ENCODE measurements at regions not wholly inside any gene's neighbourhood (a gene's known extent, or its start where the extent isn't known, plus 50 kb on each side); places are given as distances from the start of the nearest gene placed in this dataset.
"Not testable (repeated sequence)": the region's sequence is repeated elsewhere in the genome, so short reads cannot be mapped to it uniquely, and the experiment has no call there.

DNA sequence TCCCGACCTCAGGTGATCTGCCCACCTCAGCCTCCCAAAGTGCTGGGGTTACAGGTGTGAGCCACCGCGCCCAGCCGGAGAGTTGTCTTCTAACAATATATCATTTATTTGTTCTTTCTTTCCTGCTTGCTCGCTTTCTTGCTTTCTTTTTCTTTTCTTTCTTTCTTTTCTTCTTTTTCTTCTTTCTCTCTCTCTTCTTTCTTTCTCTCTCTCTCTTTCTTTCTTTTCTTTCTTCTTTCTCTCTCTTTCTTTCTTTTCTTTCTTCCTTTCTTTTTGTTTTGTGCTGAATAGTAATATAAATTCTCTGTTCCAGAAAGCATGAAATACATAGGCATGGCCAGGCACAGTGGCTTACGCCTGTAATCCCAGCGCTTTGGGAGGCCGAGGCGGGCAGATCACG lies 73.5 kb upstream of the ZNF644 start:
- not testable (repeated sequence) for H3K27ac ChIP-seq; H3K27me3 ChIP-seq; H3K36me3 ChIP-seq; DNase-seq; H3K4me3 ChIP-seq; H3K9me3 ChIP-seq (replicated peaks)
- peaks cover 15% of the 10 kb centered on the region for H3K4me1 ChIP-seq

DNA sequence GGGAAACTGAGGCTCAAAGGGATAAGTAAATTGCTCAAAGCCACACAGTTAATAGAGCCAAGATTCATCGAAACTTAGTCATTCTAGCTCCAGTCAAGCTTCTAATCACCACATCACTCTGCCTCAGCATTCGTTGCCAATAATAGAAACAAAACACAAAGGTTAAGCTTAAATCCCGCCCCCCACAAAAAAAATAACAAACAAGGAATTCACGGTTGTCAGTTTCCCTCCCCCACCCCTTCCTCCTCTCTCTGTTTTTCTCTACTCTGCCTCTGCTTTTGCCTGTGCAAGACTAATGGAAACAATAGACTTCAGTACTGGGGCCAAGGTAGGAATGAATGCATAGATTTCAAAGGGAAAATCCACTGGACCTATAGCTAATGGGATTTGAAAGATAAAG lies 70.7 kb upstream of the ZNF644 start:
- H3K4me1 ChIP-seq = no peaks in the 10 kb centered on the region
- no peaks in the 10 kb centered on the region for H3K36me3 ChIP-seq
- H3K27me3 ChIP-seq = no peaks in the 10 kb centered on the region; the same call in 1 of the 2 replicates
- peak in 1 of 2 experiments; percentile 17 for DNase-seq
- no peak overlapping the region for H3K4me3 ChIP-seq
- H3K9me3 ChIP-seq (replicated peaks) = no peaks in the 10 kb centered on the region
- no peak overlapping the region for H3K27ac ChIP-seq

DNA sequence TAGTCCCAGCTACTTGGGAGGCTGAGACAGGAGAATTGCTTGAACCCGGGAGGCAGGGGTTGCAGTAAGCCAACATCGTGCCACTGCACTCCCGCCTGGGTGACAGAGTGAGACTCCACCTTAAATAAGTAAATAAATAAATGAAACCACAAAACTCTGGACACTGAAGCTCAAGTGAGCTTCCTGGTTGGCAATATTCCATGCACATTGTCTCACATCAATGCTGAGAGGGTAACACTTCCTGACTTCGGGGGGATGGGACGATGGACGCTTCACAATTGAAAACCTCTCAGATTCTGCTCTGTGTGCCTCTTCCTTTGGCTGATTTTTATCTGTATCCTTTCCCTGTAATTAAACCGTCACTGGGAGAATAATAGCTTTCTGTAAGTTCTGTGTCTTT lies 70.0 kb upstream of the ZNF644 start:
- peak in 1 of 2 experiments; percentile 21 for DNase-seq
- Histone ChIP-seq H3K4me1 (no peaks in the 10 kb centered on the region), H3K27ac (no peak overlapping the region)

DNA sequence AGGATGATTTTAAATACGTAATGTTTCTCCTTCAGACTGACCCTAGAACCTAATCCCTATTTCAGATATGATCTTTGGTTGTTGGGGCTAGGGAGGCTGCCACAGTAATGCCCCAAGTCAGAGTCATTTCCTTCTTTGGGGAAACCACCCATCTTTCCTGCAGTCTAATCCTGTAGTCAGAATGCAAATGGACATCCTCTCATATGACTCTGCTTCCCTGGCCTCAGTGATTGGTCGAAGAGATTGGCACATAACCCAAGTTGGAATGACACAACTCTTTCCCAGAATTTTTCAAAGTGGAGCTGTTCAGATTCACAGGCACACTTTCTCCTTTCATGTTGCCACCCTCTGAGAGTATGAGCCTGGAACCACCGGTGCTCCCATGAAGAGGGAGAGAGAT lies 58.8 kb upstream of the ZNF644 start:
- Histone ChIP-seq H3K4me1 (no peaks in the 10 kb centered on the region), H3K27me3 (no peaks in the 10 kb centered on the region), H3K9me3 (replicated peaks) (no peaks in the 10 kb centered on the region), H3K36me3 (no peaks in the 10 kb centered on the region), H3K27ac (no peak overlapping the region), H3K4me3 (no peak overlapping the region)
- DNase-seq = no peak

More for the DNA sequence above, 70.0 kb upstream of the ZNF644 start:
- H3K27me3 ChIP-seq = no peaks in the 10 kb centered on the region
- H3K36me3 ChIP-seq = no peaks in the 10 kb centered on the region
- no peak overlapping the region for H3K4me3 ChIP-seq
- no peaks in the 10 kb centered on the region for H3K9me3 ChIP-seq (replicated peaks)

- H3K9me3 ChIP-seq (replicated peaks) = no peaks in the 10 kb centered on the region
- H3K4me1 ChIP-seq = no peaks in the 10 kb centered on the region
- no peak overlapping the region for H3K4me3 ChIP-seq
- no peaks in the 10 kb centered on the region for H3K36me3 ChIP-seq
- no peaks in the 10 kb centered on the region for H3K27me3 ChIP-seq
- no peak overlapping the region for H3K27ac ChIP-seq
- no peak for DNase-seq
Observed at GRCh38 chr1:91078859-91079258, 57.0 kb upstream of the ZNF644 start.

DNA sequence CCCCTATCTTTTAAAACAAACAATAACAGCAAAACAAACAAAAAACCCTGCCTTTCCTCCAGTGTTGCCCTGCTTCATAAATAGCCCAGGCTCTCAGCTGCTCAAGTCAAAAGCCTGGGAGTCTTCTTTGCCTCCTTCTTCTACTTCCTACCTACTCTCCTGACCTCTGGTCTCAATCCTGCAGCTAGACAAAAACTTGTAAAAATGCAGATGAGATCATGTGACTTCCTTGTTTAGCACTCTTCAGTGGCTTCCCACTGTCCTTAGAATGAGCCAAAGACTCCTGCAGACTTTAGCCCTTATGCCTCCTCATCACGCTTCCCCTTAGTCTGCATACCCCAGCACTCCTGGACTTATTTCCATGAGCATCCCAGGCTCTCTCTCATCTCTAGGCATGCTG lies 55.0 kb upstream of the ZNF644 start:
- Histone ChIP-seq H3K4me1 (no peaks in the 10 kb centered on the region), H3K27me3 (no peaks in the 10 kb centered on the region), H3K9me3 (replicated peaks) (no peaks in the 10 kb centered on the region), H3K4me3 (no peak overlapping the region), H3K36me3 (no peaks in the 10 kb centered on the region), H3K27ac (no peak overlapping the region)
- DNase-seq = no peak

GRCh38 chr1:91075233-91076135 lies 53.6 kb upstream of the ZNF644 start:
- Histone ChIP-seq H3K4me1 (no peaks in the 10 kb centered on the region), H3K9me3 (replicated peaks) (no peaks in the 10 kb centered on the region), H3K27me3 (no peaks in the 10 kb centered on the region), H3K27ac (no peak overlapping the region), H3K36me3 (no peaks in the 10 kb centered on the region), H3K4me3 (no peak overlapping the region)
- DNase-seq = peak in 1 of 2 experiments; percentile 26

GRCh38 chr1:91073299-91073698 lies 51.5 kb upstream of the ZNF644 start:
- Histone ChIP-seq H3K4me1 (no peaks in the 10 kb centered on the region), H3K27me3 (no peaks in the 10 kb centered on the region)
- DNase-seq = no peak

DNA sequence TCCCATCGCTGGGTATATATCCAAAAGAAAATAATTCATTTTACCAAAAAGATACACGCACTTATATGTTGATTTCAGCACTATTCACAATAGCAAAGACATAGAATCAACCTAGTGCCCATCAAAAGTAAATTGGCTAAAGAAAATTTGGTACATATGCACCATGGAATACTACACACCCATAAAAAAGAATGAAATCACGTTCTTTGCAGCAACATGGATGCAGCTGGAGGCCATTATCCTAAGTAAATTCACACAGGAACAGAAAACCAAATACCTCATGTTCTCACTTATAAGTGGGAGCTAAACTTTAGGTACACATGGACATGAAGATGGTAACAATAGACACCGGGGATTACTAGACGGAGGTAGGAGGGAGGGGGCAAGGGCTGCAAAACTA lies 50.0 kb upstream of the ZNF644 start:
- H3K27me3 ChIP-seq = no peaks in the 10 kb centered on the region
- DNase-seq = no peak
- H3K36me3 ChIP-seq = no peaks in the 10 kb centered on the region
- H3K4me1 ChIP-seq = no peaks in the 10 kb centered on the region
- no peak overlapping the region for H3K4me3 ChIP-seq
- H3K9me3 ChIP-seq (replicated peaks) = no peaks in the 10 kb centered on the region
- H3K27ac ChIP-seq = no peak overlapping the region

More at GRCh38 chr1:91073299-91073698, 51.5 kb upstream of the ZNF644 start:
- Histone ChIP-seq H3K4me3 (no peak overlapping the region), H3K9me3 (replicated peaks) (no peaks in the 10 kb centered on the region), H3K27ac (no peak overlapping the region), H3K36me3 (no peaks in the 10 kb centered on the region)
